ENCODE measurements at regions not wholly inside any gene's neighbourhood (a gene's known extent, or its start where the extent isn't known, plus 50 kb on each side); places are given as distances from the start of the nearest gene placed in this dataset.
A peak's percentile ranks its signal among the peaks of the same experiment; 100 is the strongest.

DNA sequence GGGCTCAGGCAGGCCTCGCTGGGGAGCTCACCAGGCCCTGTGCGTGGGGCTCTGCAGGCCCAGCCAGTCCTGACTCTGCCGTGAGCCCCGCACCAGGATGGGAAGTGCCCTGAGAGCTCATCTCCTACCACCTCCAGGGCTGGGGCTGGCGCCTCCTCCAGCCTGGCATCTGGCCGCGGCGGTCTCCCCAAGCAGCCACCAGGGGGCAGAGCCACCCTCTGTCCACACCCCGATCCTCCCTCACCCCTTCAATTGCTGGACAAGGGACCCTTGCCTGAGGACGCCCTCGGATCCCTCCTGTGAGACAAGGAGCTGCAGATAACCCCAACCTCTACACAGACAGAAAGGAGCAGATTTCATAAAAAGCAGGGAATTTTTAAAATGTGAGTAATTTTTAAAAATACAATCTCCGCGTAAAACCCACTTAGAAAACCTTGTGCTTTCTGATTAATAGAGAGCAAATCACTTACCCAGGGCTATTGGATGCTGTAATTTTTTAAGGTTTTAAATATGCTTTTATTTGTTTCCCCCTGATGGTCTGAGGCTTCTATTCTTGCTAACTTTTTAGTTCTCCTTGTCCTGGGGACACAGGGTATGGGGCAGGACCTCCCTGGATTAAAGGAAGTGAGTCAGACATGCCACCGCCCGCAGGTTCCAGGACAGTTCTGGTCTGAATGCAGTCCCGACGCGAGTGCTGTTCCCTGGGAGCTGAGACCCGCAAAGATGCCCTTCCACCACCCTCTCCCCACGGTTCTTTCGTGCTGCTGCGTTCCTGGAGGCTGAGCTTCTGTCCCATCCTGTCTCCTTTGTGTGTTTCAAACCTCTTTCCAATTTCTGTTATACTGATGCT is 52.3 kb upstream of the CHRNA7 start (continued):
- TF ChIP-seq, protein P1, sequence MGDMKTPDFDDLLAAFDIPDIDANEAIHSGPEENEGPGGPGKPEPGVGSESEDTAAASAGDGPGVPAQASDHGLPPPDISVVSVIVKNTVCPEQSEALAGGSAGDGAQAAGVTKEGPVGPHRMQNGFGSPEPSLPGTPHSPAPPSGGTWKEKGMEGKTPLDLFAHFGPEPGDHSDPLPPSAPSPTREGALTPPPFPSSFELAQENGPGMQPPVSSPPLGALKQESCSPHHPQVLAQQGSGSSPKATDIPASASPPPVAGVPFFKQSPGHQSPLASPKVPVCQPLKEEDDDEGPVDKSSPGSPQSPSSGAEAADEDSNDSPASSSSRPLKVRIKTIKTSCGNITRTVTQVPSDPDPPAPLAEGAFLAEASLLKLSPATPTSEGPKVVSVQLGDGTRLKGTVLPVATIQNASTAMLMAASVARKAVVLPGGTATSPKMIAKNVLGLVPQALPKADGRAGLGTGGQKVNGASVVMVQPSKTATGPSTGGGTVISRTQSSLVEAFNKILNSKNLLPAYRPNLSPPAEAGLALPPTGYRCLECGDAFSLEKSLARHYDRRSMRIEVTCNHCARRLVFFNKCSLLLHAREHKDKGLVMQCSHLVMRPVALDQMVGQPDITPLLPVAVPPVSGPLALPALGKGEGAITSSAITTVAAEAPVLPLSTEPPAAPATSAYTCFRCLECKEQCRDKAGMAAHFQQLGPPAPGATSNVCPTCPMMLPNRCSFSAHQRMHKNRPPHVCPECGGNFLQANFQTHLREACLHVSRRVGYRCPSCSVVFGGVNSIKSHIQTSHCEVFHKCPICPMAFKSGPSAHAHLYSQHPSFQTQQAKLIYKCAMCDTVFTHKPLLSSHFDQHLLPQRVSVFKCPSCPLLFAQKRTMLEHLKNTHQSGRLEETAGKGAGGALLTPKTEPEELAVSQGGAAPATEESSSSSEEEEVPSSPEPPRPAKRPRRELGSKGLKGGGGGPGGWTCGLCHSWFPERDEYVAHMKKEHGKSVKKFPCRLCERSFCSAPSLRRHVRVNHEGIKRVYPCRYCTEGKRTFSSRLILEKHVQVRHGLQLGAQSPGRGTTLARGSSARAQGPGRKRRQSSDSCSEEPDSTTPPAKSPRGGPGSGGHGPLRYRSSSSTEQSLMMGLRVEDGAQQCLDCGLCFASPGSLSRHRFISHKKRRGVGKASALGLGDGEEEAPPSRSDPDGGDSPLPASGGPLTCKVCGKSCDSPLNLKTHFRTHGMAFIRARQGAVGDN (CRISPR knock-in tag; IDR thresholded peaks at IDR 0.05) = peak; percentile 16; the same call in 1 of the 2 replicates
- TF ChIP-seq ZNF225 (CRISPR knock-in tag; IDR thresholded peaks at IDR 0.05) (no peak), SMARCC2 (IDR thresholded peaks at IDR 0.05) (no peak), ZNF263 (CRISPR knock-in tag; IDR thresholded peaks at IDR 0.05) (no peak), ATF7-NPFF (CRISPR knock-in tag; IDR thresholded peaks at IDR 0.05; ENCODE audit: low read depth) (no peak), ZNF839 (CRISPR knock-in tag; IDR thresholded peaks at IDR 0.05; ENCODE audit: borderline replicate concordance) (no peak), KDM5B (CRISPR knock-in tag; IDR thresholded peaks at IDR 0.05; ENCODE audit: borderline replicate concordance) (no peak), ZNF354B (CRISPR knock-in tag; IDR thresholded peaks at IDR 0.05) (no peak), JUN (CRISPR knock-in tag; IDR thresholded peaks at IDR 0.05) (no peak), SMC3 (IDR thresholded peaks at IDR 0.05; ENCODE audit: low read length) (peak; percentile 1; the same call in 1 of the 2 replicates), SOX6 (IDR thresholded peaks at IDR 0.05) (no peak), SOX6 (CRISPR knock-in tag; IDR thresholded peaks at IDR 0.05) (no peak), ZNF776 (CRISPR knock-in tag; IDR thresholded peaks at IDR 0.05) (no peak), KDM4B (CRISPR knock-in tag; IDR thresholded peaks at IDR 0.05) (no peak), CBX2 (IDR thresholded peaks at IDR 0.05; ENCODE audit: low read depth, low read length) (no peak), CBX2 (CRISPR knock-in tag; IDR thresholded peaks at IDR 0.05; ENCODE audit: low read depth) (no peak), ZNF10 (CRISPR knock-in tag; IDR thresholded peaks at IDR 0.05; ENCODE audit: borderline replicate concordance, low read depth) (no peak), GATAD2A (CRISPR knock-in tag; IDR thresholded peaks at IDR 0.05) (no peak), FOXA1 (IDR thresholded peaks at IDR 0.05) (no peak), FOXA1 (CRISPR knock-in tag; IDR thresholded peaks at IDR 0.05) (peak; percentile 33; the same call in 1 of the 2 replicates)
- TF ChIP-seq, protein P2, sequence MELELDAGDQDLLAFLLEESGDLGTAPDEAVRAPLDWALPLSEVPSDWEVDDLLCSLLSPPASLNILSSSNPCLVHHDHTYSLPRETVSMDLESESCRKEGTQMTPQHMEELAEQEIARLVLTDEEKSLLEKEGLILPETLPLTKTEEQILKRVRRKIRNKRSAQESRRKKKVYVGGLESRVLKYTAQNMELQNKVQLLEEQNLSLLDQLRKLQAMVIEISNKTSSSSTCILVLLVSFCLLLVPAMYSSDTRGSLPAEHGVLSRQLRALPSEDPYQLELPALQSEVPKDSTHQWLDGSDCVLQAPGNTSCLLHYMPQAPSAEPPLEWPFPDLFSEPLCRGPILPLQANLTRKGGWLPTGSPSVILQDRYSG (CRISPR knock-in tag; IDR thresholded peaks at IDR 0.05) = no peak
- TF ChIP-seq, protein P3, sequence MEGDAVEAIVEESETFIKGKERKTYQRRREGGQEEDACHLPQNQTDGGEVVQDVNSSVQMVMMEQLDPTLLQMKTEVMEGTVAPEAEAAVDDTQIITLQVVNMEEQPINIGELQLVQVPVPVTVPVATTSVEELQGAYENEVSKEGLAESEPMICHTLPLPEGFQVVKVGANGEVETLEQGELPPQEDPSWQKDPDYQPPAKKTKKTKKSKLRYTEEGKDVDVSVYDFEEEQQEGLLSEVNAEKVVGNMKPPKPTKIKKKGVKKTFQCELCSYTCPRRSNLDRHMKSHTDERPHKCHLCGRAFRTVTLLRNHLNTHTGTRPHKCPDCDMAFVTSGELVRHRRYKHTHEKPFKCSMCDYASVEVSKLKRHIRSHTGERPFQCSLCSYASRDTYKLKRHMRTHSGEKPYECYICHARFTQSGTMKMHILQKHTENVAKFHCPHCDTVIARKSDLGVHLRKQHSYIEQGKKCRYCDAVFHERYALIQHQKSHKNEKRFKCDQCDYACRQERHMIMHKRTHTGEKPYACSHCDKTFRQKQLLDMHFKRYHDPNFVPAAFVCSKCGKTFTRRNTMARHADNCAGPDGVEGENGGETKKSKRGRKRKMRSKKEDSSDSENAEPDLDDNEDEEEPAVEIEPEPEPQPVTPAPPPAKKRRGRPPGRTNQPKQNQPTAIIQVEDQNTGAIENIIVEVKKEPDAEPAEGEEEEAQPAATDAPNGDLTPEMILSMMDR (CRISPR knock-in tag; IDR thresholded peaks at IDR 0.05) = peak; percentile 91
- TF ChIP-seq, protein P4, sequence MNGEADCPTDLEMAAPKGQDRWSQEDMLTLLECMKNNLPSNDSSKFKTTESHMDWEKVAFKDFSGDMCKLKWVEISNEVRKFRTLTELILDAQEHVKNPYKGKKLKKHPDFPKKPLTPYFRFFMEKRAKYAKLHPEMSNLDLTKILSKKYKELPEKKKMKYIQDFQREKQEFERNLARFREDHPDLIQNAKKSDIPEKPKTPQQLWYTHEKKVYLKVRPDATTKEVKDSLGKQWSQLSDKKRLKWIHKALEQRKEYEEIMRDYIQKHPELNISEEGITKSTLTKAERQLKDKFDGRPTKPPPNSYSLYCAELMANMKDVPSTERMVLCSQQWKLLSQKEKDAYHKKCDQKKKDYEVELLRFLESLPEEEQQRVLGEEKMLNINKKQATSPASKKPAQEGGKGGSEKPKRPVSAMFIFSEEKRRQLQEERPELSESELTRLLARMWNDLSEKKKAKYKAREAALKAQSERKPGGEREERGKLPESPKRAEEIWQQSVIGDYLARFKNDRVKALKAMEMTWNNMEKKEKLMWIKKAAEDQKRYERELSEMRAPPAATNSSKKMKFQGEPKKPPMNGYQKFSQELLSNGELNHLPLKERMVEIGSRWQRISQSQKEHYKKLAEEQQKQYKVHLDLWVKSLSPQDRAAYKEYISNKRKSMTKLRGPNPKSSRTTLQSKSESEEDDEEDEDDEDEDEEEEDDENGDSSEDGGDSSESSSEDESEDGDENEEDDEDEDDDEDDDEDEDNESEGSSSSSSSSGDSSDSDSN (CRISPR knock-in tag; IDR thresholded peaks at IDR 0.05) = no peak

Measured in HepG2 (cell line).